Keratinocyte (primary cell): ENCODE measurements at regions not wholly inside any gene's neighbourhood (a gene's known extent, or its start where the extent isn't known, plus 50 kb on each side); places are given as distances from the start of the nearest gene placed in this dataset.
A peak's percentile ranks its signal among the peaks of the same experiment; 100 is the strongest.

Source experiments
- DNase-seq: peaks from one replicate; pipeline ENCODE4 v3.0.0-alpha.2; 2011; ENCODE audit warnings: low read depth, missing footprints, low spot score
- FAIRE-seq: peaks from 2 replicates; lab custom pipeline; 2011; peaks lifted over from hg19 to GRCh38; lab: Jason Lieb, UNC
- H2AFZ ChIP-seq: 2 replicates; pipeline ENCODE4 v1.6.0; 2012; ENCODE audit warnings: low read length, control low read depth, inconsistent platforms; ENCODE audit not compliant: control insufficient read depth
- H3K27ac ChIP-seq: 2 replicates; pipeline ENCODE4 v1.5.1; 2011; ENCODE audit warnings: low read length; ENCODE audit not compliant: control insufficient read depth, insufficient read depth
- H3K27me3 ChIP-seq: 3 replicates; pipeline ENCODE4 v1.6.0; 2011; ENCODE audit warnings: low read length; ENCODE audit not compliant: control insufficient read depth, insufficient read depth; ENCODE audit errors: extremely low read depth
- H3K36me3 ChIP-seq, 2 experiments: 2 replicates in 1 of 2; 3 replicates in 1 of 2; pipeline ENCODE4 v1.5.1; 2011; ENCODE audit warnings: low read length in 2 of 2, mild to moderate bottlenecking in 1 of 2; ENCODE audit not compliant: control insufficient read depth in 2 of 2, insufficient read depth in 2 of 2; ENCODE audit errors: extremely low read depth in 1 of 2
- H3K4me1 ChIP-seq: 3 replicates; pipeline ENCODE4 v1.5.1; 2011; ENCODE audit warnings: low read length; ENCODE audit not compliant: control insufficient read depth, insufficient read depth; ENCODE audit errors: extremely low read depth
- H3K4me2 ChIP-seq: 3 replicates; pipeline ENCODE4 v1.6.0; 2011; ENCODE audit warnings: low read depth, low read length; ENCODE audit not compliant: control insufficient read depth, insufficient read depth; ENCODE audit errors: extremely low read depth
- H3K4me3 ChIP-seq, 3 experiments: fragments of 200-600 bp in 1 of 3; sonication (generic) in 1 of 3; 2 replicates in 2 of 3; 3 replicates in 1 of 3; pipeline ENCODE4 v1.5.1; 2011 to 2016; ENCODE audit warnings: low read length in 3 of 3, mild to moderate bottlenecking in 3 of 3, control low read depth in 2 of 3, inconsistent platforms in 1 of 3, low read depth in 1 of 3, mixed read lengths in 1 of 3, mixed run types in 1 of 3, moderate library complexity in 1 of 3; ENCODE audit not compliant: control insufficient read depth in 2 of 3, insufficient read depth in 2 of 3; ENCODE audit errors: extremely low read depth in 1 of 3
- H3K79me2 ChIP-seq: 2 replicates; pipeline ENCODE4 v1.6.0; 2012; ENCODE audit warnings: low read length; ENCODE audit not compliant: control insufficient read depth, insufficient read depth
- H3K9ac ChIP-seq: 3 replicates; pipeline ENCODE4 v1.6.0; 2011; ENCODE audit warnings: low read length; ENCODE audit not compliant: control insufficient read depth, insufficient read depth; ENCODE audit errors: extremely low read depth
- H3K9me1 ChIP-seq: 3 replicates; pipeline ENCODE4 v1.6.0; 2011; ENCODE audit warnings: low read length; ENCODE audit not compliant: control insufficient read depth, insufficient read depth; ENCODE audit errors: extremely low read depth
- H3K9me3 ChIP-seq: 2 replicates; pipeline ENCODE4 v1.5.1; 2012; ENCODE audit warnings: low read depth, low read length; ENCODE audit not compliant: control insufficient read depth
- H4K20me1 ChIP-seq: 3 replicates; pipeline ENCODE4 v1.6.0; 2011; ENCODE audit warnings: low read length; ENCODE audit not compliant: control insufficient read depth, insufficient read depth; ENCODE audit errors: extremely low read depth
- CTCF ChIP-seq, 3 experiments: IDR thresholded peaks in 1 of 3; conservative IDR thresholded peaks in 1 of 3; optimal IDR thresholded peaks in 1 of 3; 2 replicates in 2 of 3; 3 replicates in 1 of 3; pipeline versions ENCODE3 to v1.5.1; 2011; ENCODE audit warnings: low read length in 3 of 3, mild to moderate bottlenecking in 3 of 3, moderate library complexity in 2 of 3, control low read depth in 1 of 3, inconsistent platforms in 1 of 3; ENCODE audit not compliant: insufficient read depth in 2 of 3; ENCODE audit errors: extremely low read depth in 1 of 3
- EZH2 ChIP-seq: IDR thresholded peaks from one replicate; pipeline ENCODE4 v1.6.1; 2012; ENCODE audit warnings: inconsistent platforms, mild to moderate bottlenecking, low read length, moderate library complexity
- dilution Hi-C: fragments of 300-500 bp; cut with MboI; formaldehyde crosslinking; loops from one replicate; pipeline ENCODE4 v1.7.0; 2020; ENCODE audit warnings: low sequenced_read_pairs; ENCODE audit not compliant: extremely low pct_ligation_motif_present

- H3K9ac ChIP-seq = no peak overlapping the region
- dilution Hi-C loops = no loop called here
- H3K79me2 ChIP-seq = no peaks in the 10 kb centered on the region
- H3K4me1 ChIP-seq = no peaks in the 10 kb centered on the region
- peak; percentile 55 for FAIRE-seq
- H2AFZ ChIP-seq = no peak overlapping the region
- H3K27me3 ChIP-seq = peaks cover 5% of the 10 kb centered on the region
- H3K9me1 ChIP-seq = no peaks in the 10 kb centered on the region
- no peaks in the 10 kb centered on the region for H4K20me1 ChIP-seq
- no peak overlapping the region for H3K4me3 ChIP-seq
- peaks cover 9% of the 10 kb centered on the region for H3K9me3 ChIP-seq
- no peak for DNase-seq
- no peaks in the 10 kb centered on the region for H3K36me3 ChIP-seq
- TF ChIP-seq CTCF (optimal IDR thresholded peaks at IDR 0.05 in 1 of 3, IDR thresholded peaks at IDR 0.05 in 1 of 3, conservative IDR thresholded peaks at IDR 0.05 in 1 of 3; ENCODE audit: extremely low read depth in 1 of 3, insufficient read depth in 2 of 3, low read length in 3 of 3) (no peak), EZH2 (no peak)
- no peak overlapping the region for H3K27ac ChIP-seq
- no peak overlapping the region for H3K4me2 ChIP-seq
These were observed 374.1 kb upstream of the SULF2 start for GRCh38 chr20:48159145-48160008.

DNA sequence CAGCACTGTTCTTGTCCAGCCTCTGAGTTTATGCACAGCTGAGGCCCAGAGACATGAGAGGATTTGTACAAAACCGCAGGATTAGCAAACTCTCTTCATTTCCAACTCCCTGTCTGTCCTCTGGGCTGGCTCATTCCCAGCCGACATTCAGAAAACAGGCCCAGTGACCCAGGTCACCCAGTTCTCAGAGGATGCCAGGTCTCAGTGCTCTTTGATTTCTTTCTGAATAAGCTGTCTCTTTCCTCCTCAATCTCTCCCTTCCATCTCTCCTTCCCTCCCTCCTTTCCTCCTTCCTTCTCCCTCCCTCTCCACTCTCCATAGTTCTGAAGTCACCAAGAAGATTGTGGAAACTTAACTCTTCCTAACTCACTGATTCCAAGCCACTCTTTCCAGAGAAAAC lies 372.7 kb upstream of the SULF2 start:
- no peak for TF ChIP-seq EZH2
- TF ChIP-seq CTCF (optimal IDR thresholded peaks at IDR 0.05 in 1 of 3, IDR thresholded peaks at IDR 0.05 in 1 of 3, conservative IDR thresholded peaks at IDR 0.05 in 1 of 3; ENCODE audit: extremely low read depth in 1 of 3, insufficient read depth in 2 of 3, low read length in 3 of 3) = no peak
- Histone ChIP-seq H3K27ac (no peak overlapping the region), H3K9me3 (peaks cover 9% of the 10 kb centered on the region), H3K79me2 (no peaks in the 10 kb centered on the region), H3K4me2 (no peak overlapping the region), H3K36me3 (no peaks in the 10 kb centered on the region), H3K9ac (no peak overlapping the region), H3K4me1 (no peaks in the 10 kb centered on the region), H3K27me3 (no peaks in the 10 kb centered on the region), H4K20me1 (no peaks in the 10 kb centered on the region), H3K9me1 (no peaks in the 10 kb centered on the region), H2AFZ (no peak overlapping the region), H3K4me3 (no peak overlapping the region)
- no peak for FAIRE-seq
- dilution Hi-C loops = no loop called here
- DNase-seq = no peak
